Stomach smooth muscle (tissue), 2 donors: ENCODE measurements at regions not wholly inside any gene's neighbourhood (a gene's known extent, or its start where the extent isn't known, plus 50 kb on each side); places are given as distances from the start of the nearest gene placed in this dataset.

ENCODE experiments used
- H3K27ac ChIP-seq: one replicate; pipeline ENCODE4 v1.7.0; 2013; ENCODE audit warnings: mild to moderate bottlenecking, low read length, inconsistent platforms
- H3K27me3 ChIP-seq, 2 donors: one replicate each; pipeline ENCODE4 v1.7.0; 2013; ENCODE audit warnings: low read length in 2 of 2; ENCODE audit not compliant: insufficient read depth in 2 of 2, control insufficient read depth in 1 of 2
- H3K36me3 ChIP-seq, 2 donors: one replicate each; pipeline ENCODE4 v1.7.0; 2013; ENCODE audit warnings: low read length in 2 of 2; ENCODE audit not compliant: control insufficient read depth in 2 of 2, insufficient read depth in 2 of 2
- H3K4me1 ChIP-seq: one replicate; pipeline ENCODE4 v1.7.0; 2013; ENCODE audit warnings: low read length; ENCODE audit not compliant: control insufficient read depth, insufficient read depth
- H3K4me3 ChIP-seq, 2 donors: one replicate each; pipeline ENCODE4 v1.7.0; 2013; ENCODE audit warnings: low read length in 2 of 2
- H3K9ac ChIP-seq, 2 donors: one replicate each; pipeline ENCODE4 v1.7.0; 2013; ENCODE audit warnings: low read length in 2 of 2, mild to moderate bottlenecking in 1 of 2
- H3K9me3 ChIP-seq, 2 donors: one replicate each; pipeline ENCODE4 v1.7.0; 2013; ENCODE audit warnings: low read length in 2 of 2; ENCODE audit not compliant: control insufficient read depth in 2 of 2
- donor health status: healthy.
- donor health status: Pancreatic carcinoma.

DNA sequence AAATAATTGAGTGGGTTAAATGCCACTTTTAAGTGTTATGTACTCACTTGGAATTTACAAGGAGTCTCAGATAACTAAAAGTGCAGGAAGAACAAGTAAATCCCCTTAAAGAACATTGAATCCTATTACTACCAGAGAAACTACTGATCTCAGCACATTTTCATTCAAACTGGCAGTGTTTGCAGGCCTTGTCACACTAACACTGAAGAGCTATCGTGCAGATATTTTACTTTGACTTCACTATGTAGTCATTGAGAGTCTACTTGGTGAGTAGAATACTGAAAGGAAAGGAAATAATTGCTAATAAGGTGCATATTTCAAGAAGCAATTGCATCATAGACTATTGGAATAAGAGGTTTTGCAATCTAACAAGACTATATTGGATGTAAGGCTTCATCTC lies 721.4 kb upstream of the CBLB start:
- no peak overlapping the region for H3K9ac ChIP-seq
- no peak overlapping the region for H3K27ac ChIP-seq
- H3K4me1 ChIP-seq, result no peaks in the 10 kb centered on the region
- no peaks in the 10 kb centered on the region for H3K27me3 ChIP-seq
- H3K4me3 ChIP-seq, result no peak overlapping the region
- no peaks in the 10 kb centered on the region for H3K9me3 ChIP-seq
- no peaks in the 10 kb centered on the region for H3K36me3 ChIP-seq

GRCh38 chr3:106593381-106593780 lies 724.6 kb upstream of the CBLB start:
- Histone ChIP-seq H3K4me1 (no peaks in the 10 kb centered on the region), H3K9ac (no peak overlapping the region), H3K9me3 (no peaks in the 10 kb centered on the region), H3K4me3 (no peak overlapping the region), H3K27me3 (no peaks in the 10 kb centered on the region), H3K36me3 (no peaks in the 10 kb centered on the region), H3K27ac (no peak overlapping the region)

GRCh38 chr3:106609666-106610301 lies 741.0 kb upstream of the CBLB start:
- no peaks in the 10 kb centered on the region for H3K36me3 ChIP-seq
- no peaks in the 10 kb centered on the region for H3K27me3 ChIP-seq
- H3K9ac ChIP-seq, result no peak overlapping the region
- H3K4me1 ChIP-seq, result no peaks in the 10 kb centered on the region
- H3K9me3 ChIP-seq, result no peaks in the 10 kb centered on the region
- no peak overlapping the region for H3K4me3 ChIP-seq
- no peak overlapping the region for H3K27ac ChIP-seq

DNA sequence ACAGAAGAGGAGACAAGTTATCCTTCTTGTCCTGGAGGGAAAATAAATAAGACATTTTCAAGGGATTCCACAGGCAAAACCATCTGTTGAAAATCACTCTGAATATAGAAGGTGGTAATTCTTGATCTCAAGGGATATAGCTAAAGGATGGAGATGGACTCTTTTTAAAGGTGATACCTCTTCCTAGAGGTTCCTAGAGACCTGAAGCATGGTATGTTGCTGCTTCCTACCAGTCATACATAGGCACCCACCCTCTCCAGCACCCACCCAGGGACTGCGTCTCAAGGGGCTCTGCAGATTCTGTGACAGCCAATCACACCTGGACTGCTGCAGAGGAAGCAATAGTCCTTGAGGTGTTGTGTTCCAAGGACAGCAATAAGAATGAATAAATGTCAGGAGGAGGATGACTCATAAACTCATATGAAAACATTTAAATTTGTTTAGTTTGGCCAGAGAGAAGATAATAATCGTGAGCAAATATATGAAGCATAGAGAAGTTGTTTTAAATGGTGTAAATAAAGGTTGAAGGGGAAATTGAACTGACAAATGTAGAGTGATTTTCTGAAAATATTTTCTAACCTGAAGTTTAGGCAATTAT lies 741.6 kb upstream of the CBLB start:
- no peaks in the 10 kb centered on the region for H3K4me1 ChIP-seq
- no peaks in the 10 kb centered on the region for H3K36me3 ChIP-seq
- H3K4me3 ChIP-seq, result no peak overlapping the region
- H3K9me3 ChIP-seq, result no peaks in the 10 kb centered on the region
- no peaks in the 10 kb centered on the region for H3K27me3 ChIP-seq
- no peak overlapping the region for H3K27ac ChIP-seq
- H3K9ac ChIP-seq, result no peak overlapping the region

GRCh38 chr3:106611116-106611515 lies 742.3 kb upstream of the CBLB start:
- H3K4me1 ChIP-seq, result no peaks in the 10 kb centered on the region
- no peak overlapping the region for H3K27ac ChIP-seq
- H3K36me3 ChIP-seq, result no peaks in the 10 kb centered on the region
- no peaks in the 10 kb centered on the region for H3K27me3 ChIP-seq
- H3K9ac ChIP-seq, result no peak overlapping the region
- no peak overlapping the region for H3K4me3 ChIP-seq
- H3K9me3 ChIP-seq, result no peaks in the 10 kb centered on the region

DNA sequence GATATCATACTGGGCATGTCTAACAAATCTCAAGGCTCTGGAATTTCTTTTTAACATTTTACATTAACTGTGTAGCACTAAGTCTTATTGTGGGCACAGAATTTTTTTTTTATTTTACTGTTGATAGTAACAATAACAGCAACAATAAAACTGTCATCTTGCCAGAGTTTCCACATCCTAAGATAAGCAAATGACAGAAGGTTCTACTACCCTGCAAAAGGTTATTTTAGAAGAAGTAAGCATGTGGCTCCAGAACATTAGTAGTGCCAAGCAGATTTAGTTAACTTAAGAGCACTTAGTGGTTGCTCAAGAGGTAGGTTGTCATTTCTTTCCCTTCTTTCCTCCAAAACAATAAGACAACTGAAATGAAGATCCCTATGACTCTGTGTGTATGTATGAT lies 743.0 kb upstream of the CBLB start:
- Histone ChIP-seq H3K9me3 (no peaks in the 10 kb centered on the region), H3K4me1 (no peaks in the 10 kb centered on the region), H3K36me3 (no peaks in the 10 kb centered on the region), H3K27ac (no peak overlapping the region), H3K27me3 (no peaks in the 10 kb centered on the region), H3K9ac (no peak overlapping the region), H3K4me3 (no peak overlapping the region)

- Histone ChIP-seq H3K27me3 (no peaks in the 10 kb centered on the region), H3K27ac (no peak overlapping the region), H3K4me3 (no peak overlapping the region), H3K4me1 (no peaks in the 10 kb centered on the region), H3K9ac (no peak overlapping the region), H3K36me3 (no peaks in the 10 kb centered on the region), H3K9me3 (no peaks in the 10 kb centered on the region)
Observed at GRCh38 chr3:106616556-106616955, 747.7 kb upstream of the CBLB start.

GRCh38 chr3:106617276-106617675 lies 748.5 kb upstream of the CBLB start:
- no peak overlapping the region for H3K4me3 ChIP-seq
- H3K27ac ChIP-seq, result no peak overlapping the region
- H3K9me3 ChIP-seq, result no peaks in the 10 kb centered on the region

GRCh38 chr3:106620646-106621045 lies 751.8 kb upstream of the CBLB start:
- H3K4me1 ChIP-seq, result no peaks in the 10 kb centered on the region
- H3K36me3 ChIP-seq, result no peaks in the 10 kb centered on the region
- H3K9me3 ChIP-seq, result no peaks in the 10 kb centered on the region
- H3K27ac ChIP-seq, result no peak overlapping the region
- no peak overlapping the region for H3K4me3 ChIP-seq
- no peak overlapping the region for H3K9ac ChIP-seq
- H3K27me3 ChIP-seq, result no peaks in the 10 kb centered on the region

More at GRCh38 chr3:106617276-106617675, 748.5 kb upstream of the CBLB start:
- Histone ChIP-seq H3K4me1 (no peaks in the 10 kb centered on the region), H3K27me3 (no peaks in the 10 kb centered on the region), H3K36me3 (no peaks in the 10 kb centered on the region), H3K9ac (no peak overlapping the region)

- Histone ChIP-seq H3K27me3 (no peaks in the 10 kb centered on the region), H3K36me3 (no peaks in the 10 kb centered on the region), H3K4me3 (no peak overlapping the region), H3K27ac (no peak overlapping the region), H3K9ac (no peak overlapping the region), H3K9me3 (no peaks in the 10 kb centered on the region), H3K4me1 (no peaks in the 10 kb centered on the region)
Observed at GRCh38 chr3:106624154-106624553, 753.1 kb upstream of the CCDC54 start.

DNA sequence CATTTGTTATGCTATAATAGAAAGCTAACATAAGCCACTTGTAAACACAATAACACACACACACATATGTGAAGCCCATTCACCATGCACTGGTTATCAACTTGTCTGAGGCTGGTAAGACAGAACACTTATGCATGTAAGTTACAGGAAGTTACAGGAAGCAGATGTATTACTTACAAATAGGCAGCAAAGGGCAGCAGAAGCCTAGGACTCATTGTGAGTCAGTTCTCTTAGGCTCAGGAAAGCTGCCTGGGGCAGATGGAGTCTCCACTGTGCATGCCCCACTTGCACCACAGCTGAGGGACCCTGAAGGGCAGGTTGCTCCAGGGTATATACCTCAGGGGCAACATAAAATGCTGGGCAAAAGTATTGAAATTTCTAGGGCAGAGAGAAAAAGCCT lies 748.8 kb upstream of the CCDC54 start:
- H3K27ac ChIP-seq, result no peak overlapping the region
- no peak overlapping the region for H3K4me3 ChIP-seq
- H3K4me1 ChIP-seq, result no peaks in the 10 kb centered on the region
- H3K9me3 ChIP-seq, result no peaks in the 10 kb centered on the region
- no peaks in the 10 kb centered on the region for H3K27me3 ChIP-seq
- no peaks in the 10 kb centered on the region for H3K36me3 ChIP-seq
- no peak overlapping the region for H3K9ac ChIP-seq
